GM23338 (cell line): ENCODE measurements at regions not wholly inside any gene's neighbourhood (a gene's known extent, or its start where the extent isn't known, plus 50 kb on each side); places are given as distances from the start of the nearest gene placed in this dataset.
A peak's percentile ranks its signal among the peaks of the same experiment; 100 is the strongest.

Experiments
- ATAC-seq: fragments of 200-7000 bp; cut with Tn5 transposase; 3 replicates; pipeline ENCODE4 v1.9.1; 2020
- DNase-seq: peaks from one replicate; pipeline ENCODE4 v3.0.0-alpha.2; 2015; ENCODE audit warnings: low spot score
- H2AFZ ChIP-seq: fragments of 200-600 bp; sonication (generic); 2 replicates; pipeline ENCODE4 v1.8.0; 2016; ENCODE audit warnings: antibody characterized with exemption, mild to moderate bottlenecking, moderate library complexity
- H3F3A ChIP-seq: fragments of 200-600 bp; sonication (generic); replicated peaks from 2 replicates; pipeline ENCODE4 v1.8.0; 2017; ENCODE audit warnings: antibody characterized with exemption, mixed run types, low read depth
- H3K27ac ChIP-seq: fragments of 200-600 bp; sonication (generic); 2 replicates; pipeline ENCODE4 v1.6.1; 2016; ENCODE audit warnings: low read depth
- H3K27me3 ChIP-seq: fragments of 200-600 bp; sonication (generic); 2 replicates; pipeline ENCODE4 v1.8.0; 2016; ENCODE audit warnings: mild to moderate bottlenecking, mixed run types, moderate library complexity; ENCODE audit not compliant: insufficient read depth
- H3K36me3 ChIP-seq: fragments of 200-600 bp; sonication (generic); 2 replicates; pipeline ENCODE4 v1.8.0; 2016; ENCODE audit warnings: mild to moderate bottlenecking; ENCODE audit not compliant: insufficient read depth
- H3K4me1 ChIP-seq: fragments of 200-600 bp; sonication (generic); 2 replicates; pipeline ENCODE4 v1.8.0; 2016; ENCODE audit warnings: mild to moderate bottlenecking, moderate library complexity; ENCODE audit not compliant: insufficient read depth
- H3K4me2 ChIP-seq: fragments of 200-600 bp; sonication (generic); 2 replicates; pipeline ENCODE4 v1.7.1; 2017; ENCODE audit warnings: mixed run types
- H3K4me3 ChIP-seq: fragments of 200-600 bp; sonication (generic); 2 replicates; pipeline ENCODE4 v1.6.1; 2016; ENCODE audit warnings: mixed run types
- H3K79me2 ChIP-seq: fragments of 200-600 bp; sonication (generic); replicated peaks from 2 replicates; pipeline ENCODE4 v1.8.0; 2017; ENCODE audit warnings: mild to moderate bottlenecking; ENCODE audit not compliant: insufficient read depth
- H3K9me2 ChIP-seq: fragments of 200-600 bp; sonication (generic); 2 replicates; pipeline ENCODE4 v1.8.0; 2017; ENCODE audit not compliant: insufficient read depth
- H4K20me1 ChIP-seq: fragments of 200-600 bp; sonication (generic); replicated peaks from 2 replicates; pipeline ENCODE4 v1.8.0; 2017; ENCODE audit warnings: mild to moderate bottlenecking; ENCODE audit not compliant: insufficient read depth
- H3K27ac Mint-ChIP-seq: 2 replicates; pipeline ENCODE4 v1.8.0; 2020; ENCODE audit warnings: inconsistent platforms, mild to moderate bottlenecking, moderate library complexity, mixed read lengths
- H3K27me3 Mint-ChIP-seq: 3 replicates; pipeline ENCODE4 v1.8.0; 2022; ENCODE audit warnings: low read depth, mild to moderate bottlenecking, moderate library complexity, mixed read lengths, inconsistent platforms; ENCODE audit not compliant: insufficient read depth, poor library complexity
- H3K36me3 Mint-ChIP-seq: 3 replicates; pipeline ENCODE4 v1.8.0; 2021; ENCODE audit warnings: low read depth, mild to moderate bottlenecking, inconsistent platforms, moderate library complexity, mixed read lengths
- H3K4me1 Mint-ChIP-seq: 3 replicates; pipeline ENCODE4 v1.8.0; 2020; ENCODE audit warnings: mild to moderate bottlenecking, inconsistent platforms, mixed read lengths
- H3K4me3 Mint-ChIP-seq: 3 replicates; pipeline ENCODE4 v1.8.0; 2021; ENCODE audit warnings: moderate library complexity, mild to moderate bottlenecking, inconsistent platforms, mixed read lengths
- H3K9me3 Mint-ChIP-seq: 3 replicates; pipeline ENCODE4 v1.8.0; 2020; ENCODE audit warnings: moderate library complexity, mild to moderate bottlenecking, inconsistent platforms, mixed read lengths
- CREB1 ChIP-seq: fragments of 250-450 bp; sonication (Bioruptor Pico); IDR thresholded peaks from 2 replicates; pipeline ENCODE4 v1.5.0; 2020; ENCODE audit warnings: low read depth, mild to moderate bottlenecking, moderate library complexity
- ETS1 ChIP-seq: IDR thresholded peaks from 2 replicates; pipeline ENCODE4 v1.6.1; 2016; ENCODE audit warnings: antibody characterized with exemption
- EZH2 ChIP-seq: fragments of 200-600 bp; sonication (generic); IDR thresholded peaks from one replicate; pipeline ENCODE4 v1.8.0; 2017; ENCODE audit warnings: antibody characterized with exemption, mild to moderate bottlenecking, low read depth; ENCODE audit not compliant: unreplicated experiment
- EZH2phosphoT487 ChIP-seq: fragments of 200-600 bp; sonication (generic); IDR thresholded peaks from one replicate; pipeline ENCODE4 v1.8.1; 2018; ENCODE audit warnings: antibody characterized with exemption; ENCODE audit not compliant: unreplicated experiment
- JUNB ChIP-seq: IDR thresholded peaks from one replicate; pipeline ENCODE4 v1.6.1; 2016; ENCODE audit warnings: antibody characterized with exemption; ENCODE audit not compliant: unreplicated experiment
- NANOG ChIP-seq: IDR thresholded peaks from 2 replicates; pipeline ENCODE4 v1.6.1; 2016; ENCODE audit warnings: antibody characterized with exemption, borderline replicate concordance
- POLR2AphosphoS5 ChIP-seq: IDR thresholded peaks from 2 replicates; pipeline ENCODE4 v1.6.1; 2016; ENCODE audit warnings: antibody characterized with exemption, low read depth
- REST ChIP-seq: IDR thresholded peaks from one replicate; pipeline ENCODE4 v1.6.1; 2018; ENCODE audit warnings: antibody characterized with exemption; ENCODE audit not compliant: unreplicated experiment
- STAT1 ChIP-seq: IDR thresholded peaks from one replicate; pipeline ENCODE4 v1.6.1; 2016; ENCODE audit warnings: antibody characterized with exemption; ENCODE audit not compliant: unreplicated experiment
- ZNF114 ChIP-seq: fragments of 250-450 bp; sonication (Bioruptor Pico); IDR thresholded peaks from 2 replicates; pipeline ENCODE4 v1.5.0; 2020; ENCODE audit warnings: mild to moderate bottlenecking, moderate library complexity
- ZNF331 ChIP-seq: fragments of 250-450 bp; sonication (Bioruptor Pico); IDR thresholded peaks from 2 replicates; pipeline ENCODE4 v1.5.0; 2020; ENCODE audit warnings: low read depth, mild to moderate bottlenecking, moderate library complexity
- ZNF462 ChIP-seq: fragments of 250-450 bp; sonication (Bioruptor Pico); IDR thresholded peaks from 2 replicates; pipeline ENCODE4 v1.5.0; 2020; ENCODE audit warnings: mild to moderate bottlenecking, moderate library complexity
- TF ChIP-seq, protein P1 (sequence below), 2 experiments: fragments of 200-600 bp in 1 of 2; sonication (generic) in 1 of 2; conservative IDR thresholded peaks; 2 replicates each; pipeline versions ENCODE4 v1.5.1 to v1.6.1; 2016 to 2017; ENCODE audit warnings: antibody characterized with exemption in 2 of 2, low read depth in 2 of 2, mild to moderate bottlenecking in 2 of 2, moderate library complexity in 1 of 2

- Mint-ChIP-seq H3K4me1 (peaks cover 19% of the 10 kb centered on the region), H3K27ac (no peak overlapping the region), H3K27me3 (no peaks in the 10 kb centered on the region), H3K36me3 (no peaks in the 10 kb centered on the region; the same call in 2 of the 3 replicates), H3K4me3 (no peak overlapping the region), H3K9me3 (no peaks in the 10 kb centered on the region; the same call in 1 of the 3 replicates)
- no peaks in the 10 kb centered on the region for H3K27me3 ChIP-seq
- H3K4me1 ChIP-seq = peaks cover 18% of the 10 kb centered on the region
- TF ChIP-seq ZNF462 (CRISPR knock-in tag) (no peak), ZNF331 (no peak), ETS1 (no peak), EZH2 (no peak), JUNB (no peak), EZH2phosphoT487 (no peak), POLR2AphosphoS5 (no peak), STAT1 (no peak), REST (no peak), NANOG (no peak), CREB1 (no peak), ZNF114 (CRISPR knock-in tag) (no peak)
- TF ChIP-seq, protein P1, sequence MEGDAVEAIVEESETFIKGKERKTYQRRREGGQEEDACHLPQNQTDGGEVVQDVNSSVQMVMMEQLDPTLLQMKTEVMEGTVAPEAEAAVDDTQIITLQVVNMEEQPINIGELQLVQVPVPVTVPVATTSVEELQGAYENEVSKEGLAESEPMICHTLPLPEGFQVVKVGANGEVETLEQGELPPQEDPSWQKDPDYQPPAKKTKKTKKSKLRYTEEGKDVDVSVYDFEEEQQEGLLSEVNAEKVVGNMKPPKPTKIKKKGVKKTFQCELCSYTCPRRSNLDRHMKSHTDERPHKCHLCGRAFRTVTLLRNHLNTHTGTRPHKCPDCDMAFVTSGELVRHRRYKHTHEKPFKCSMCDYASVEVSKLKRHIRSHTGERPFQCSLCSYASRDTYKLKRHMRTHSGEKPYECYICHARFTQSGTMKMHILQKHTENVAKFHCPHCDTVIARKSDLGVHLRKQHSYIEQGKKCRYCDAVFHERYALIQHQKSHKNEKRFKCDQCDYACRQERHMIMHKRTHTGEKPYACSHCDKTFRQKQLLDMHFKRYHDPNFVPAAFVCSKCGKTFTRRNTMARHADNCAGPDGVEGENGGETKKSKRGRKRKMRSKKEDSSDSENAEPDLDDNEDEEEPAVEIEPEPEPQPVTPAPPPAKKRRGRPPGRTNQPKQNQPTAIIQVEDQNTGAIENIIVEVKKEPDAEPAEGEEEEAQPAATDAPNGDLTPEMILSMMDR (conservative IDR thresholded peaks at IDR 0.05; ENCODE audit: low read depth in 2 of 2) = no peak
- peak overlapping the region; percentile 8; the same call in 1 of the 2 replicates for H2AFZ ChIP-seq
- H3K36me3 ChIP-seq = no peaks in the 10 kb centered on the region
- no peak overlapping the region for H3K4me3 ChIP-seq
- H3K79me2 ChIP-seq = no peaks in the 10 kb centered on the region
- DNase-seq (no peak), ATAC-seq (no peak)
- no peak overlapping the region for H3K27ac ChIP-seq
- no peaks in the 10 kb centered on the region; the same call in 1 of the 2 replicates for H3K9me2 ChIP-seq
- no peaks in the 10 kb centered on the region for H4K20me1 ChIP-seq
- no peak overlapping the region for H3K4me2 ChIP-seq
- 0 out of 2 replicates have a peak, but pooled peaks cover 2% of the 10 kb centered on the region for H3F3A ChIP-seq
Observed at GRCh38 chr16:19967561-19967960, 82.9 kb upstream of the GPRC5B start.
